ENCODE measurements at regions not wholly inside any gene's neighbourhood (a gene's known extent, or its start where the extent isn't known, plus 50 kb on each side); places are given as distances from the start of the nearest gene placed in this dataset.
"Not testable (repeated sequence)": the region's sequence is repeated elsewhere in the genome, so short reads cannot be mapped to it uniquely, and the experiment has no call there.

GRCh38 chr4:105068516-105068915, 78.2 kb upstream of the TET2 start:
- TF ChIP-seq ZNF341 (tag by site-specific recombination; IDR thresholded peaks at IDR 0.05; ENCODE audit: low read depth) = no peak
- TF ChIP-seq ZNF292 (tag by site-specific recombination; IDR thresholded peaks at IDR 0.05; ENCODE audit: borderline replicate concordance, low read depth) = no peak
- TF ChIP-seq, protein P1, sequence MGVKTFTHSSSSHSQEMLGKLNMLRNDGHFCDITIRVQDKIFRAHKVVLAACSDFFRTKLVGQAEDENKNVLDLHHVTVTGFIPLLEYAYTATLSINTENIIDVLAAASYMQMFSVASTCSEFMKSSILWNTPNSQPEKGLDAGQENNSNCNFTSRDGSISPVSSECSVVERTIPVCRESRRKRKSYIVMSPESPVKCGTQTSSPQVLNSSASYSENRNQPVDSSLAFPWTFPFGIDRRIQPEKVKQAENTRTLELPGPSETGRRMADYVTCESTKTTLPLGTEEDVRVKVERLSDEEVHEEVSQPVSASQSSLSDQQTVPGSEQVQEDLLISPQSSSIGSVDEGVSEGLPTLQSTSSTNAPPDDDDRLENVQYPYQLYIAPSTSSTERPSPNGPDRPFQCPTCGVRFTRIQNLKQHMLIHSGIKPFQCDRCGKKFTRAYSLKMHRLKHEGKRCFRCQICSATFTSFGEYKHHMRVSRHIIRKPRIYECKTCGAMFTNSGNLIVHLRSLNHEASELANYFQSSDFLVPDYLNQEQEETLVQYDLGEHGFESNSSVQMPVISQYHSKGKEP (tag by site-specific recombination; IDR thresholded peaks at IDR 0.05) = no peak
- TF ChIP-seq GLIS2 (tag by site-specific recombination; IDR thresholded peaks at IDR 0.05) = no peak
- TF ChIP-seq ZBTB21 (tag by site-specific recombination; IDR thresholded peaks at IDR 0.05) = no peak
- no peak for TF ChIP-seq ZFP3 (tag by site-specific recombination; IDR thresholded peaks at IDR 0.05; ENCODE audit: low read depth)
- TF ChIP-seq FEZF1 (tag by site-specific recombination; IDR thresholded peaks at IDR 0.05) = no peak

GRCh38 chr4:105072095-105072494, 74.6 kb upstream of the TET2 start:
- POLR2A ChIA-PET; H3K4me3 ChIP-seq (ENCODE audit: low read depth, low read length); H3K27ac ChIP-seq (ENCODE audit: extremely low read depth, low read depth, low read length); H3K9me3 ChIP-seq (ENCODE audit: control insufficient read depth, insufficient read depth, low read depth, low read length); H3K36me3 ChIP-seq (ENCODE audit: control insufficient read depth in 2 of 2, insufficient read depth in 1 of 2, low read length in 2 of 2); H3K4me1 ChIP-seq (ENCODE audit: control insufficient read depth, insufficient read depth, low read length); CTCF ChIA-PET: not testable (repeated sequence)

More at GRCh38 chr4:105068516-105068915, 78.2 kb upstream of the TET2 start:
- ChIA-PET POLR2A (interaction anchor here (0.7 kb wide), 1 partner anchor 47 kb away, joined by 3 read pairs; no protein-coding TSS in a partner anchor), CTCF (interaction anchor here (0.6 kb wide), 1 partner anchor 109 kb away, joined by 3 read pairs; no protein-coding TSS in a partner anchor)
- Histone ChIP-seq H3K27ac (ENCODE audit: extremely low read depth, low read depth, low read length) (no peak overlapping the region), H3K9me3 (ENCODE audit: control insufficient read depth, insufficient read depth, low read depth, low read length) (no peaks in the 10 kb centered on the region), H3K36me3 (ENCODE audit: control insufficient read depth in 2 of 2, insufficient read depth in 1 of 2, low read length in 2 of 2) (no peaks in the 10 kb centered on the region), H3K4me1 (ENCODE audit: control insufficient read depth, insufficient read depth, low read length) (no peaks in the 10 kb centered on the region), H3K4me3 (ENCODE audit: low read depth, low read length) (no peak overlapping the region)

GRCh38 chr4:105074097-105074496, 72.6 kb upstream of the TET2 start:
- ChIA-PET CTCF (no interaction called here), POLR2A (no interaction called here)
- H3K36me3 ChIP-seq (ENCODE audit: control insufficient read depth in 2 of 2, insufficient read depth in 1 of 2, low read length in 2 of 2) = no peaks in the 10 kb centered on the region
- TF ChIP-seq BCL6B (tag by site-specific recombination; IDR thresholded peaks at IDR 0.05) = no peak
- no peak for TF ChIP-seq ZNF2 (tag by site-specific recombination; IDR thresholded peaks at IDR 0.05)
- no peak for TF ChIP-seq ZNF398 (tag by site-specific recombination; IDR thresholded peaks at IDR 0.05)
- no peak for TF ChIP-seq ZNF776 (tag by site-specific recombination; IDR thresholded peaks at IDR 0.05; ENCODE audit: borderline replicate concordance)
- no peak for TF ChIP-seq ZNF221 (tag by site-specific recombination; IDR thresholded peaks at IDR 0.05; ENCODE audit: borderline replicate concordance)
- no peak for TF ChIP-seq GLI4 (tag by site-specific recombination; IDR thresholded peaks at IDR 0.05)
- TF ChIP-seq KLF17 (tag by site-specific recombination; IDR thresholded peaks at IDR 0.05) = no peak
- no peak for TF ChIP-seq ZNF23 (tag by site-specific recombination; IDR thresholded peaks at IDR 0.05; ENCODE audit: borderline replicate concordance)
- no peak for TF ChIP-seq ZNF202 (tag by site-specific recombination; IDR thresholded peaks at IDR 0.05; ENCODE audit: borderline replicate concordance)
- TF ChIP-seq ZNF560 (tag by site-specific recombination; IDR thresholded peaks at IDR 0.05; ENCODE audit: borderline replicate concordance) = no peak
- no peak for TF ChIP-seq ZNF654 (tag by site-specific recombination; IDR thresholded peaks at IDR 0.05; ENCODE audit: low read depth)
- TF ChIP-seq ZNF777 (tag by site-specific recombination; IDR thresholded peaks at IDR 0.05; ENCODE audit: borderline replicate concordance) = no peak
- no peaks in the 10 kb centered on the region for H3K4me1 ChIP-seq (ENCODE audit: control insufficient read depth, insufficient read depth, low read length)
- no peaks in the 10 kb centered on the region for H3K9me3 ChIP-seq (ENCODE audit: control insufficient read depth, insufficient read depth, low read depth, low read length)
- no peak overlapping the region for H3K27ac ChIP-seq (ENCODE audit: extremely low read depth, low read depth, low read length)
- H3K4me3 ChIP-seq (ENCODE audit: low read depth, low read length) = no peak overlapping the region

All from HEK293 (cell line).